GM12872 (cell line): ENCODE measurements at regions not wholly inside any gene's neighbourhood (a gene's known extent, or its start where the extent isn't known, plus 50 kb on each side); places are given as distances from the start of the nearest gene placed in this dataset.

Experiments
- CTCF ChIP-seq: IDR thresholded peaks from 3 replicates; pipeline ENCODE4 v1.5.1; 2011; ENCODE audit warnings: low read depth, mild to moderate bottlenecking, low read length, moderate library complexity; ENCODE audit not compliant: insufficient read depth

GRCh38 chr6:139922236-139922635 lies 547.8 kb upstream of the CITED2 start:
- TF ChIP-seq CTCF = no peak

GRCh38 chr6:139920776-139921100 lies 546.3 kb upstream of the CITED2 start:
- no peak for TF ChIP-seq CTCF

GRCh38 chr6:139920027-139920775 lies 545.8 kb upstream of the CITED2 start:
- no peak for TF ChIP-seq CTCF

- TF ChIP-seq CTCF = no peak
Observed at GRCh38 chr6:139919107-139920026, 544.9 kb upstream of the CITED2 start.

- no peak for TF ChIP-seq CTCF
Observed at GRCh38 chr6:139917951-139918630, 543.6 kb upstream of the CITED2 start.

- no peak for TF ChIP-seq CTCF
Observed at GRCh38 chr6:139914910-139915309, 540.5 kb upstream of the CITED2 start.
